ENCODE measurements at regions not wholly inside any gene's neighbourhood (a gene's known extent, or its start where the extent isn't known, plus 50 kb on each side); places are given as distances from the start of the nearest gene placed in this dataset.

DNA sequence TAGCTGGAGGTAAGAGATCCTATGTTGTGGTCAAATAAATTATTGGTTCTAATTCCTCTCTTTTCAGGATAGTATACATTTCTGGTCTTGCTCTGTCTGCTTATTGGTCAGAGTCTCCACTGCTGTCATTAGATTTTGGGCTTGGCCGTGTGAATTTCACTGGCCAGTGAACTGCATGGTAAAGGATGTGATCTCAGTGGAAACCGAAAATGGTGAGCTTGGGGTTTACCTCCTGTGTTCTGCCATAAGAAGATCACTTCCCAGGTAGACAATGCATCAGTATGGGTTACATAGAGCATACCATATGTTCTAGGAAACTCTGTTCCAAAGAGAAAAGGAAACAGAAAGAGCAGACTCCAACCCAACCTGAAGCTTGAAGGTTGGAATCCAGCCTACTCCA lies 1123.3 kb upstream of the B3GALT2 start:
- TF ChIP-seq, protein P1, sequence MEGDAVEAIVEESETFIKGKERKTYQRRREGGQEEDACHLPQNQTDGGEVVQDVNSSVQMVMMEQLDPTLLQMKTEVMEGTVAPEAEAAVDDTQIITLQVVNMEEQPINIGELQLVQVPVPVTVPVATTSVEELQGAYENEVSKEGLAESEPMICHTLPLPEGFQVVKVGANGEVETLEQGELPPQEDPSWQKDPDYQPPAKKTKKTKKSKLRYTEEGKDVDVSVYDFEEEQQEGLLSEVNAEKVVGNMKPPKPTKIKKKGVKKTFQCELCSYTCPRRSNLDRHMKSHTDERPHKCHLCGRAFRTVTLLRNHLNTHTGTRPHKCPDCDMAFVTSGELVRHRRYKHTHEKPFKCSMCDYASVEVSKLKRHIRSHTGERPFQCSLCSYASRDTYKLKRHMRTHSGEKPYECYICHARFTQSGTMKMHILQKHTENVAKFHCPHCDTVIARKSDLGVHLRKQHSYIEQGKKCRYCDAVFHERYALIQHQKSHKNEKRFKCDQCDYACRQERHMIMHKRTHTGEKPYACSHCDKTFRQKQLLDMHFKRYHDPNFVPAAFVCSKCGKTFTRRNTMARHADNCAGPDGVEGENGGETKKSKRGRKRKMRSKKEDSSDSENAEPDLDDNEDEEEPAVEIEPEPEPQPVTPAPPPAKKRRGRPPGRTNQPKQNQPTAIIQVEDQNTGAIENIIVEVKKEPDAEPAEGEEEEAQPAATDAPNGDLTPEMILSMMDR (IDR thresholded peaks at IDR 0.05 in 4 of 5, conservative IDR thresholded peaks at IDR 0.05 in 1 of 5): no peak
- no peak for TF ChIP-seq POLR2A (IDR thresholded peaks at IDR 0.05)
